ENCODE measurements at regions not wholly inside any gene's neighbourhood (a gene's known extent, or its start where the extent isn't known, plus 50 kb on each side); places are given as distances from the start of the nearest gene placed in this dataset.

DNA sequence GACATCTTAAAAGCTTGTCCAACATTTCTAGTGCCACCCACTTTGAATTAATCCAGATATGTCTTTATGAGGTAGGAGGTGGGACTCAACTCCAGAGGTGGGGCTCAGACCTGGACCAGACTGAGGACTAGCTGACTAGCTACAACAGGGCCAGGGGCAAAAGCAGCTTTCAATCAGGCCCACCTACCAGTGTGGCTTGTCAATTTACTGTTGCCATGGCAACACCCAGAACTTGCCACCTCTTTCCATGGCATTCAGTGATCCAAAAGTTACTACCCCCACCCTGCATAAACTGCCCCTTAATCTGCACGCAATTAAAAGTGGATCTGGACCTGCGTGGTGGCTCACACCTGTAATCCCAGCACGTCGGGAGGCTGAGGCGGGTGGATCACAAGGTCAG is 113.2 kb upstream of the KAZN start:
- peak overlapping the region; percentile 63; the same call in 1 of the 2 replicates for H3K27ac ChIP-seq
- TF ChIP-seq, protein P1, sequence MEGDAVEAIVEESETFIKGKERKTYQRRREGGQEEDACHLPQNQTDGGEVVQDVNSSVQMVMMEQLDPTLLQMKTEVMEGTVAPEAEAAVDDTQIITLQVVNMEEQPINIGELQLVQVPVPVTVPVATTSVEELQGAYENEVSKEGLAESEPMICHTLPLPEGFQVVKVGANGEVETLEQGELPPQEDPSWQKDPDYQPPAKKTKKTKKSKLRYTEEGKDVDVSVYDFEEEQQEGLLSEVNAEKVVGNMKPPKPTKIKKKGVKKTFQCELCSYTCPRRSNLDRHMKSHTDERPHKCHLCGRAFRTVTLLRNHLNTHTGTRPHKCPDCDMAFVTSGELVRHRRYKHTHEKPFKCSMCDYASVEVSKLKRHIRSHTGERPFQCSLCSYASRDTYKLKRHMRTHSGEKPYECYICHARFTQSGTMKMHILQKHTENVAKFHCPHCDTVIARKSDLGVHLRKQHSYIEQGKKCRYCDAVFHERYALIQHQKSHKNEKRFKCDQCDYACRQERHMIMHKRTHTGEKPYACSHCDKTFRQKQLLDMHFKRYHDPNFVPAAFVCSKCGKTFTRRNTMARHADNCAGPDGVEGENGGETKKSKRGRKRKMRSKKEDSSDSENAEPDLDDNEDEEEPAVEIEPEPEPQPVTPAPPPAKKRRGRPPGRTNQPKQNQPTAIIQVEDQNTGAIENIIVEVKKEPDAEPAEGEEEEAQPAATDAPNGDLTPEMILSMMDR (conservative IDR thresholded peaks at IDR 0.05), result no peak

GRCh38 chr1:14486401-14487201 is 111.9 kb upstream of the KAZN start:
- TF ChIP-seq, protein P1 (conservative IDR thresholded peaks at IDR 0.05), result no peak
- peak overlapping the region; percentile 63 for H3K27ac ChIP-seq

GRCh38 chr1:14487671-14488070 is 110.8 kb upstream of the KAZN start:
- peak overlapping the region; percentile 63 for H3K27ac ChIP-seq
- TF ChIP-seq, protein P1 (conservative IDR thresholded peaks at IDR 0.05), result no peak

DNA sequence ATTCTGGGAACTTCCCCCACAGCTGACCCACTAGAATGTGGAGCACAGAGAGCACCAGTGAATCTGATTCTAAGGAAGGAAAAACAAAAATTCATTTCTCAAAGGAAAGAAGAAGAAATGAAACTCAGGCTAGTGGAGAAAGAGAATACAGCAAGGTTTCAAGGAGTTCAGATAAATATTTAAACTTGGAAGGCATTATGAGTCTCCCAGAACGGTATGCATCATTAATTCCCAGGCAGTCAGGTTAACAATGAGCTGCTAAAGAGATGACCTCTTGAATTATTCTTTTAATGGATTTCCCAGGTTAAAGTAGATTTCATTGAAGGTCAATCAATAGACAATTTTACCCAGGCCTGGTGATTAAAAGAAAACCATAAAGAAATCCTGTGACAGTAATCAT is 103.6 kb upstream of the KAZN start:
- TF ChIP-seq, protein P1 (conservative IDR thresholded peaks at IDR 0.05), result no peak
- H3K27ac ChIP-seq, result no peak overlapping the region

- no peak overlapping the region for H3K27ac ChIP-seq
- TF ChIP-seq, protein P1 (conservative IDR thresholded peaks at IDR 0.05), result no peak
Observed at GRCh38 chr1:14495381-14495780, 103.1 kb upstream of the KAZN start.

GRCh38 chr1:14495996-14496395 is 102.5 kb upstream of the KAZN start:
- H3K27ac ChIP-seq, result no peak overlapping the region
- TF ChIP-seq, protein P1 (conservative IDR thresholded peaks at IDR 0.05), result no peak

- peak overlapping the region; percentile 99 for H3K27ac ChIP-seq
- TF ChIP-seq, protein P1 (conservative IDR thresholded peaks at IDR 0.05), result no peak
Observed at GRCh38 chr1:14498839-14499238, 99.6 kb upstream of the KAZN start.
